SK-N-SH treated with all-trans-retinoic acid at 6 μM for 48 hours (cell line): ENCODE measurements at regions not wholly inside any gene's neighbourhood (a gene's known extent, or its start where the extent isn't known, plus 50 kb on each side); places are given as distances from the start of the nearest gene placed in this dataset.
A peak's percentile ranks its signal among the peaks of the same experiment; 100 is the strongest.

Experiments
- ATAC-seq: fragments of 200-7000 bp; cut with Tn5 transposase; 3 replicates; pipeline ENCODE4 v1.9.1; 2020; ENCODE audit warnings: mild to moderate bottlenecking, moderate library complexity
- ARNTL ChIP-seq: fragments of 450-650 bp; formaldehyde crosslinking; IDR thresholded peaks from 2 replicates; pipeline ENCODE4 v1.5.0; 2020; ENCODE audit warnings: low read depth, mild to moderate bottlenecking, moderate library complexity, borderline replicate concordance
- BACH2 ChIP-seq: fragments of 250-450 bp; sonication (Bioruptor Pico); IDR thresholded peaks from 2 replicates; pipeline ENCODE4 v1.9.0; 2021; ENCODE audit warnings: mild to moderate bottlenecking, borderline replicate concordance
- CSDC2 ChIP-seq: fragments of 250-450 bp; sonication (Bioruptor Pico); IDR thresholded peaks from 2 replicates; pipeline ENCODE4 v1.5.0; 2020; ENCODE audit warnings: mild to moderate bottlenecking, moderate library complexity
- GLIS3 ChIP-seq: fragments of 250-450 bp; sonication (Bioruptor Pico); IDR thresholded peaks from 2 replicates; pipeline ENCODE4 v1.5.0; 2020; ENCODE audit warnings: mild to moderate bottlenecking, moderate library complexity
- ISL1 ChIP-seq: fragments of 250-450 bp; sonication (Bioruptor Pico); IDR thresholded peaks from 2 replicates; pipeline ENCODE4 v2.1.2; 2022; ENCODE audit warnings: mild to moderate bottlenecking, moderate library complexity
- OSR1 ChIP-seq: fragments of 250-450 bp; sonication (Bioruptor Pico); IDR thresholded peaks from 2 replicates; pipeline ENCODE4 v1.8.0; 2022; ENCODE audit warnings: moderate library complexity, mild to moderate bottlenecking, inconsistent platforms
- POU6F1 ChIP-seq: fragments of 250-450 bp; sonication (Bioruptor Pico); IDR thresholded peaks from 2 replicates; pipeline ENCODE4 v1.8.0; 2021; ENCODE audit warnings: low read depth, mild to moderate bottlenecking, moderate library complexity, borderline replicate concordance
- PPARA ChIP-seq: fragments of 250-450 bp; sonication (Bioruptor Pico); IDR thresholded peaks from 2 replicates; pipeline ENCODE4 v1.5.0; 2020; ENCODE audit warnings: mild to moderate bottlenecking, borderline replicate concordance
- RARB ChIP-seq: fragments of 250-450 bp; sonication (Bioruptor Pico); IDR thresholded peaks from 2 replicates; pipeline ENCODE4 v1.8.0; 2021; ENCODE audit warnings: mild to moderate bottlenecking, moderate library complexity
- SNAI2 ChIP-seq: fragments of 250-450 bp; sonication (Bioruptor Pico); IDR thresholded peaks from 2 replicates; pipeline ENCODE4 v1.5.0; 2020; ENCODE audit warnings: mild to moderate bottlenecking, moderate library complexity
- TCF4 ChIP-seq: fragments of 250-450 bp; sonication (Bioruptor Pico); IDR thresholded peaks from 2 replicates; pipeline ENCODE4 v1.8.0; 2021; ENCODE audit warnings: mild to moderate bottlenecking, moderate library complexity, borderline replicate concordance
- TOX ChIP-seq: fragments of 250-450 bp; sonication (Bioruptor Pico); IDR thresholded peaks from 2 replicates; pipeline ENCODE4 v1.8.0; 2021; ENCODE audit warnings: mild to moderate bottlenecking, moderate library complexity, borderline replicate concordance
- ZC3H10 ChIP-seq: fragments of 250-450 bp; sonication (Bioruptor Pico); IDR thresholded peaks from 2 replicates; pipeline ENCODE4 v1.5.1; 2021; ENCODE audit warnings: mild to moderate bottlenecking, moderate library complexity
- ZFP30 ChIP-seq: fragments of 450-650 bp; formaldehyde crosslinking; IDR thresholded peaks from 2 replicates; pipeline ENCODE4 v1.5.0; 2022; ENCODE audit warnings: mild to moderate bottlenecking, moderate library complexity
- ZNF565 ChIP-seq: fragments of 450-650 bp; formaldehyde crosslinking; conservative IDR thresholded peaks from 2 replicates; pipeline ENCODE4 v1.5.0; 2020; ENCODE audit warnings: low read depth, mild to moderate bottlenecking, moderate library complexity
- ZNF70 ChIP-seq: fragments of 450-650 bp; formaldehyde crosslinking; IDR thresholded peaks from 2 replicates; pipeline ENCODE4 v1.5.0; 2020; ENCODE audit warnings: mild to moderate bottlenecking, moderate library complexity
- ZNF8 ChIP-seq: fragments of 450-650 bp; formaldehyde crosslinking; IDR thresholded peaks from 2 replicates; pipeline ENCODE4 v1.5.0; 2020; ENCODE audit warnings: mild to moderate bottlenecking, moderate library complexity
- TF ChIP-seq, protein P1 (sequence below): fragments of 250-450 bp; sonication (Bioruptor Pico); IDR thresholded peaks from 2 replicates; pipeline ENCODE4 v1.5.0; 2020; ENCODE audit warnings: mild to moderate bottlenecking, moderate library complexity
- TF ChIP-seq, protein P2 (sequence below): fragments of 250-450 bp; sonication (Bioruptor Pico); IDR thresholded peaks from 2 replicates; pipeline ENCODE4 v1.5.1; 2020; ENCODE audit warnings: low read depth, mild to moderate bottlenecking, moderate library complexity
- TF ChIP-seq, protein P3 (sequence below): fragments of 250-450 bp; sonication (Bioruptor Pico); IDR thresholded peaks from 2 replicates; pipeline ENCODE4 v1.8.0; 2020; ENCODE audit warnings: mild to moderate bottlenecking, moderate library complexity, borderline replicate concordance

GRCh38 chr20:23245553-23246181, 104.9 kb upstream of the NXT1 start:
- TF ChIP-seq CSDC2 (CRISPR knock-in tag) (no peak), TCF4 (no peak), ZFP30 (CRISPR knock-in tag) (no peak), GLIS3 (CRISPR knock-in tag) (no peak), ZNF8 (CRISPR knock-in tag) (no peak), ARNTL (CRISPR knock-in tag) (no peak), OSR1 (CRISPR knock-in tag) (no peak), ZNF565 (CRISPR knock-in tag) (no peak), SNAI2 (CRISPR knock-in tag) (no peak), PPARA (no peak), TOX (no peak), ZC3H10 (CRISPR knock-in tag) (no peak), POU6F1 (CRISPR knock-in tag) (no peak), ZNF70 (CRISPR knock-in tag) (no peak), BACH2 (no peak)
- TF ChIP-seq, protein P1, sequence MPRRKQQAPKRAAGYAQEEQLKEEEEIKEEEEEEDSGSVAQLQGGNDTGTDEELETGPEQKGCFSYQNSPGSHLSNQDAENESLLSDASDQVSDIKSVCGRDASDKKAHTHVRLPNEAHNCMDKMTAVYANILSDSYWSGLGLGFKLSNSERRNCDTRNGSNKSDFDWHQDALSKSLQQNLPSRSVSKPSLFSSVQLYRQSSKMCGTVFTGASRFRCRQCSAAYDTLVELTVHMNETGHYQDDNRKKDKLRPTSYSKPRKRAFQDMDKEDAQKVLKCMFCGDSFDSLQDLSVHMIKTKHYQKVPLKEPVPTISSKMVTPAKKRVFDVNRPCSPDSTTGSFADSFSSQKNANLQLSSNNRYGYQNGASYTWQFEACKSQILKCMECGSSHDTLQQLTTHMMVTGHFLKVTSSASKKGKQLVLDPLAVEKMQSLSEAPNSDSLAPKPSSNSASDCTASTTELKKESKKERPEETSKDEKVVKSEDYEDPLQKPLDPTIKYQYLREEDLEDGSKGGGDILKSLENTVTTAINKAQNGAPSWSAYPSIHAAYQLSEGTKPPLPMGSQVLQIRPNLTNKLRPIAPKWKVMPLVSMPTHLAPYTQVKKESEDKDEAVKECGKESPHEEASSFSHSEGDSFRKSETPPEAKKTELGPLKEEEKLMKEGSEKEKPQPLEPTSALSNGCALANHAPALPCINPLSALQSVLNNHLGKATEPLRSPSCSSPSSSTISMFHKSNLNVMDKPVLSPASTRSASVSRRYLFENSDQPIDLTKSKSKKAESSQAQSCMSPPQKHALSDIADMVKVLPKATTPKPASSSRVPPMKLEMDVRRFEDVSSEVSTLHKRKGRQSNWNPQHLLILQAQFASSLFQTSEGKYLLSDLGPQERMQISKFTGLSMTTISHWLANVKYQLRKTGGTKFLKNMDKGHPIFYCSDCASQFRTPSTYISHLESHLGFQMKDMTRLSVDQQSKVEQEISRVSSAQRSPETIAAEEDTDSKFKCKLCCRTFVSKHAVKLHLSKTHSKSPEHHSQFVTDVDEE = no peak
- TF ChIP-seq, protein P2, sequence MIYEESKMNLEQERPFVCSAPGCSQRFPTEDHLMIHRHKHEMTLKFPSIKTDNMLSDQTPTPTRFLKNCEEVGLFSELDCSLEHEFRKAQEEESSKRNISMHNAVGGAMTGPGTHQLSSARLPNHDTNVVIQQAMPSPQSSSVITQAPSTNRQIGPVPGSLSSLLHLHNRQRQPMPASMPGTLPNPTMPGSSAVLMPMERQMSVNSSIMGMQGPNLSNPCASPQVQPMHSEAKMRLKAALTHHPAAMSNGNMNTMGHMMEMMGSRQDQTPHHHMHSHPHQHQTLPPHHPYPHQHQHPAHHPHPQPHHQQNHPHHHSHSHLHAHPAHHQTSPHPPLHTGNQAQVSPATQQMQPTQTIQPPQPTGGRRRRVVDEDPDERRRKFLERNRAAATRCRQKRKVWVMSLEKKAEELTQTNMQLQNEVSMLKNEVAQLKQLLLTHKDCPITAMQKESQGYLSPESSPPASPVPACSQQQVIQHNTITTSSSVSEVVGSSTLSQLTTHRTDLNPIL (CRISPR knock-in tag) = no peak
- peak; percentile 87 for ATAC-seq

DNA sequence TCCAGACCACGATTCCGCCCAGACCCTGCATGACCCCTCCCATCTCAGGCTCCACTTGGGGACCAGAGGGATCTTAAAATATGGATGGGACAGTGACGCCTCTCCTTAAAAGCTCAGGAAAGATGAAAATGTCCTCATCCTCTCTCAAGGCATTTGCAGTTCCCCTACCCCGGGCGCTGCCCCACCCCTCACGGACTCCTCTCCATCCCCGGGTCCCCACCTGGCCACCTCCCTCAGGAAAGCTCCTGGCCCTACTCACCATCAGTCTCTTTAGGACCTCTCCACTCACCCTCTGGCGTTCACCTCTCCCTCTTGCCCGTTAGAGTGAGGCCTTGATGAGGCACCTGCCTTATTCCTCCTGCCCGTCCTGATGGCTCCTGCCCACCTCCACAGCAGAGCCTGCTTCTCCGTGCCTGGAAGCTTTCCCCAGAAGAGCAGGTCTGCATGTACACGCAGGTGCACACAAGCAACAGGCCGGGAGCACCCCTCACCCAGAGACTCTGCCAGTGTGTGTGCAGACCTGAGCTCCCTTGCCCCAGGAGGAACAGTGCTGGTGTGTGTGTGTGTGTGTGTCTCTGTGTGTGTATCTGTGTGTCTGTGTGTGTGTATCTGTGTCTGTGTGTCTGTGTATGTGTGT, 105.6 kb upstream of the NXT1 start:
- TF ChIP-seq ZC3H10 (CRISPR knock-in tag) (no peak), ZNF8 (CRISPR knock-in tag) (no peak), RARB (CRISPR knock-in tag) (no peak), ARNTL (CRISPR knock-in tag) (no peak), SNAI2 (CRISPR knock-in tag) (no peak), ISL1 (no peak), TOX (no peak), CSDC2 (CRISPR knock-in tag) (no peak)
- TF ChIP-seq, protein P3, sequence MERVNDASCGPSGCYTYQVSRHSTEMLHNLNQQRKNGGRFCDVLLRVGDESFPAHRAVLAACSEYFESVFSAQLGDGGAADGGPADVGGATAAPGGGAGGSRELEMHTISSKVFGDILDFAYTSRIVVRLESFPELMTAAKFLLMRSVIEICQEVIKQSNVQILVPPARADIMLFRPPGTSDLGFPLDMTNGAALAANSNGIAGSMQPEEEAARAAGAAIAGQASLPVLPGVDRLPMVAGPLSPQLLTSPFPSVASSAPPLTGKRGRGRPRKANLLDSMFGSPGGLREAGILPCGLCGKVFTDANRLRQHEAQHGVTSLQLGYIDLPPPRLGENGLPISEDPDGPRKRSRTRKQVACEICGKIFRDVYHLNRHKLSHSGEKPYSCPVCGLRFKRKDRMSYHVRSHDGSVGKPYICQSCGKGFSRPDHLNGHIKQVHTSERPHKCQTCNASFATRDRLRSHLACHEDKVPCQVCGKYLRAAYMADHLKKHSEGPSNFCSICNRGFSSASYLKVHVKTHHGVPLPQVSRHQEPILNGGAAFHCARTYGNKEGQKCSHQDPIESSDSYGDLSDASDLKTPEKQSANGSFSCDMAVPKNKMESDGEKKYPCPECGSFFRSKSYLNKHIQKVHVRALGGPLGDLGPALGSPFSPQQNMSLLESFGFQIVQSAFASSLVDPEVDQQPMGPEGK (CRISPR knock-in tag) = no peak
- TF ChIP-seq, protein P2 (CRISPR knock-in tag) = no peak
- TF ChIP-seq, protein P1 = no peak
- peak; percentile 28 for ATAC-seq
